Epithelial cell of esophagus (primary cell): ENCODE measurements at regions not wholly inside any gene's neighbourhood (a gene's known extent, or its start where the extent isn't known, plus 50 kb on each side); places are given as distances from the start of the nearest gene placed in this dataset.
A peak's percentile ranks its signal among the peaks of the same experiment; 100 is the strongest.

Source experiments
- DNase-seq: peaks from one replicate; pipeline ENCODE4 v3.0.0; 2010; ENCODE audit warnings: low read depth
- H3K4me3 ChIP-seq: 2 replicates; pipeline ENCODE4 v1.5.1; 2011; ENCODE audit warnings: mild to moderate bottlenecking, low read length, control low read depth
- TF ChIP-seq, protein P1 (sequence below): IDR thresholded peaks from 2 replicates; pipeline ENCODE4 v1.5.1; 2011; ENCODE audit warnings: low read depth, mild to moderate bottlenecking, low read length, control low read depth, inconsistent platforms; ENCODE audit not compliant: insufficient read depth; ENCODE audit errors: missing control alignments

DNA sequence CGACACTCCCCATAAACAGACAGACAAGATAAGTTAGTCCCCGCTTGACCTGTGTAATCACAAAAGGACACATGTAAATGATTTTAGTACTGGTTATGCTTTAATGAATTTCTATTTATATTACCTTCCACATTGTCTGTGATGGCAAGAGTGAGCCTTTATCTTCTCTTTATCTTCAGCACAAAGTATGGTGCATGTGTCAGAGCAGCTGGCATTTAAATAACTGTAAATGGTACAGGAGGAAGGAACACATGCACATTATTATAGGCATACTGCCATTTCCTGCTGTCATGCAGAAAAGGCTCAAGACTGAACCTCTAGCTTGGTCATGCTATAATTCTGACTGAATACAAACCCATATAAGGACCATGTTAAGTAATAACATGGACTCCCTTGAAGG, 1342.7 kb upstream of the TENM4 start:
- no peak overlapping the region for H3K4me3 ChIP-seq
- TF ChIP-seq, protein P1, sequence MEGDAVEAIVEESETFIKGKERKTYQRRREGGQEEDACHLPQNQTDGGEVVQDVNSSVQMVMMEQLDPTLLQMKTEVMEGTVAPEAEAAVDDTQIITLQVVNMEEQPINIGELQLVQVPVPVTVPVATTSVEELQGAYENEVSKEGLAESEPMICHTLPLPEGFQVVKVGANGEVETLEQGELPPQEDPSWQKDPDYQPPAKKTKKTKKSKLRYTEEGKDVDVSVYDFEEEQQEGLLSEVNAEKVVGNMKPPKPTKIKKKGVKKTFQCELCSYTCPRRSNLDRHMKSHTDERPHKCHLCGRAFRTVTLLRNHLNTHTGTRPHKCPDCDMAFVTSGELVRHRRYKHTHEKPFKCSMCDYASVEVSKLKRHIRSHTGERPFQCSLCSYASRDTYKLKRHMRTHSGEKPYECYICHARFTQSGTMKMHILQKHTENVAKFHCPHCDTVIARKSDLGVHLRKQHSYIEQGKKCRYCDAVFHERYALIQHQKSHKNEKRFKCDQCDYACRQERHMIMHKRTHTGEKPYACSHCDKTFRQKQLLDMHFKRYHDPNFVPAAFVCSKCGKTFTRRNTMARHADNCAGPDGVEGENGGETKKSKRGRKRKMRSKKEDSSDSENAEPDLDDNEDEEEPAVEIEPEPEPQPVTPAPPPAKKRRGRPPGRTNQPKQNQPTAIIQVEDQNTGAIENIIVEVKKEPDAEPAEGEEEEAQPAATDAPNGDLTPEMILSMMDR = no peak
- DNase-seq = no peak

DNA sequence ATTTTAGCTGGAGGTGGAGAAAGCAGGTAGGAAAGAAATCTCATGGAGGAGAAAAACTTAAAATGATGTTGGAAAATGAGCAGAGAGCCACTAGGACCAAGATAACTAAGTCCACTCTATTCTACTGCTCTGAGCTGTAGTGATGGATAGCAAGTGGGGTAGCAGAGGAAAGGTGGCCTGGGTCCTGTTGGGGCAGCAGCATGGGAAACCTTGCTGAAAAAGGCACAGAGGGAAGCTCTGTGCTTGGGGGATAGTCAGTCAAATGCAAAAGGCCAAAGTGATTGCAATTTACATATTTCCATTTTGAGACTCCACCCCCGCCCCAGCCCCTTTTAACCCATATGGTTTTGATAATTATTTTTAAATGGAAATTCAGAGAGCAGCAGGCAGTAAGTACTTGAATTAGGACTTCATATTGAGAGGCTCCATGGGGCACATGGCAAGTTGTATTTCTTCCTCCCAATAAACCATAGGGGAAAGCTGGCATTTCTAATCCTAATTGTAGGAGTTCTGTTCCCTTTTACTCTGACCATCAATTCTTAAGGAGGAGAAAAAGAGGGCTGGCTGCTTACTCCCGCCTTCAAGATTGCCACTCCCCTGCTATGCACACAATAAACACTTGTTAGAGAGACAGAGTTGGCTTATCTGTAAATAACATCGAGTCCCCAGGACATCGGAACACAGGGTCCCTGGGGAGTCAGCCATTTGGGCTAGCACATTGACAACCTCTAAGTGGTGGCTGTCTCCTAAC, 1341.5 kb upstream of the TENM4 start:
- H3K4me3 ChIP-seq = no peak overlapping the region
- TF ChIP-seq, protein P1 = no peak
- DNase-seq = no peak

DNA sequence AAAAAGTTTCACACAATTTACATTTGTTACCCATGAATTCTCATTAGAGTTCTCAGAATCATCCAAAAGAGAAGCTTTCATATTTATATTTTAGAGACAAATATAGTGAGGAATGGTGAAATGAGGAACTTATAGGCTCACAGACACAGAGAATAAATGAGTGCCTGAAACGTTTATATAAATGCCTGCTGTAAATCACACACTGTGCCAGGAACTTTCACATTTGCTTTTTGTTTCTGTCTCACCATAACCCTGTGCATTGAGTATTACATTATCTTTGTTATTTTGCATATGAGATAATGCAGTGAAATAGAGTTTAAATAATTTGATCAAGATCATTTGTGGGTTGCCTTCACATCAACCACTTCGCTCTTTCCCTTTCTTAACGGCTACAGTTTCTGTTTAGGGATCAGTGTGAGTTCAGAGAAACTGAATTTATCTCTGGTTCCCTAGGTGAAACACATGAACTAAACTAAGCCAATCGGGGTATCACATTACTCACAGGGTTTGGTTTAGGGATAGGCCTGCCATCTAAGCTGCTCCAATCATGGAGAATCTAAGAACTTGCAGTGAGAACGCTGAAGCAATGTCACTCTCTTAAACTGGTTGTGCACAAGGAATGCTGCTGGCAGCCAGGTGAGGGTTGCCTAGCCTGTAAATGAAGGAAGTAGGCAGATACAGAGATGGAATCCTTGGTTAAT, 1339.2 kb upstream of the TENM4 start:
- H3K4me3 ChIP-seq = no peak overlapping the region
- TF ChIP-seq, protein P1 = no peak
- DNase-seq = peak; percentile 14

DNA sequence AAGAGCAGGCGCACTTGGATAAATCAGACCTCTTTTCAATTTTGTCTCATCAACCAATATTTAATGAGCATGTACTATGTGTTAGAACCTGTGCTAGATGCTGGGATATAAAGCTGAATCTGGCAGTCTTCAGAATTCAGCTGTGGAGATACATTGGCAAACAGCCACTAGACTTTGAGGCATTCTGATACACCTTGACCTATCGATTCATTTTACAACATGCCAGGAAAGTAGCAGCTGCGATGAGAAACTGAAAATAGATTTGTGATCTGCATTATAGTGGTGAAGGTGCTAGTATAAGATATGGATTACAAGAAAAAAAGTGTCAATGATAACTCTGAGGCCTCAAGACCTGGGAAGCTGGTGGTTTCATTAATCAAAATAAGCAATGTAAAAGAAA, 1338.1 kb upstream of the TENM4 start:
- TF ChIP-seq, protein P1 = no peak
- DNase-seq = no peak

DNA sequence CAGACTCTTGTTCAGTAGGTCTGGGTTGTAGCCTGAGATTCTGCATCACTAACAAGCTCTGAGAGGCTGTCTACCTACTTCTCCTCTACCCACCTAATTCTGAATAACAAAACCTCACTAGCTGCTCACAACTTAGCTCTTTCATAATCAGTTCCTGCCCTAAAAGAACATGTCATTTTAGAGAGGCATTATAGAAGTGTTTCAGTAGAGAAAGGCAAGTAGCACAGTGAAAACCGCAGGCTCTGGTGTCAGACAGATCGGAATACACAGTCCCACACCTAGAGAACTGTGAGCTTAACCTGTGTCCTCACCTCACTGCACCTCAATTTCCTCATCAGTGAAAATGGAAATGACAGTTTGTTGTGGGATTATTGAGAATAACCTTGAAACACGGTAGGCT, 1337.6 kb upstream of the TENM4 start:
- TF ChIP-seq, protein P1 = no peak
- H3K4me3 ChIP-seq = no peak overlapping the region
- no peak for DNase-seq

More for the DNA sequence above, 1338.1 kb upstream of the TENM4 start:
- no peak overlapping the region for H3K4me3 ChIP-seq

DNA sequence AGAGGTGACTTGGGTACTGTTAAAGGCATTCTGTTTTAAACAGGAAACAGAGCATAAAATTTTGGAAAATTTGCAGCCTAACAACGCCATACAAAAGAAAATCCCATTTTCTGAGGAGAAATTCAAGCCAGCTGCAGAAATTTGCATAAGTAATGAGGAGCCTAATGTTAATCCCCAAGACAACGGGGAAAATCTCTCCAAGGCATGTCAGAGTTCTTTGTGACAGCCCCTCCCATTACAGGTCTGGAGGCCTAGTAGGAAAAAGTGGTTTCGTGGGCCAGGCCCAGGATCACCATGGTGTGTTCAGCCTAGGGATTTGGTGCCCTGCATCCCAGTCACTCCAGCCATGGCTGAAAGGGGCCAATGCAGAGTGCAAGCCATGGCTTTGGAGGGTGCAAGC, 1333.1 kb upstream of the TENM4 start:
- H3K4me3 ChIP-seq = no peak overlapping the region
- TF ChIP-seq, protein P1 = no peak
- no peak for DNase-seq
